Skin of body (tissue), 1 donor: ENCODE measurements at regions not wholly inside any gene's neighbourhood (a gene's known extent, or its start where the extent isn't known, plus 50 kb on each side); places are given as distances from the start of the nearest gene placed in this dataset.

Experiments used
- DNase-seq: peaks from one replicate; lab custom pipeline; 2025; lab: John Stamatoyannopoulos, UW

- DNase-seq = no peak
Observed at GRCh38 chr7:45980181-45980905, 59.3 kb upstream of the IGFBP3 start.

GRCh38 chr7:45979275-45980180 lies 58.5 kb upstream of the IGFBP3 start:
- DNase-seq = no peak

GRCh38 chr7:45978731-45979211 lies 57.7 kb upstream of the IGFBP3 start:
- no peak for DNase-seq

GRCh38 chr7:45978010-45978681 lies 57.1 kb upstream of the IGFBP3 start:
- no peak for DNase-seq

GRCh38 chr7:45977256-45977780 lies 56.2 kb upstream of the IGFBP3 start:
- DNase-seq = no peak

- DNase-seq = no peak
Observed at GRCh38 chr7:45976485-45976856, 55.4 kb upstream of the IGFBP3 start.

GRCh38 chr7:45975847-45976484 lies 54.9 kb upstream of the IGFBP3 start:
- DNase-seq = no peak

- no peak for DNase-seq
Observed at GRCh38 chr7:45975367-45975766, 54.3 kb upstream of the IGFBP3 start.

- no peak for DNase-seq
Observed at GRCh38 chr7:45974540-45975360, 53.7 kb upstream of the IGFBP3 start.

- no peak for DNase-seq
Observed at GRCh38 chr7:45973725-45974532, 52.9 kb upstream of the IGFBP3 start.

- no peak for DNase-seq
Observed at GRCh38 chr7:45972629-45973312, 51.7 kb upstream of the IGFBP3 start.

GRCh38 chr7:45971661-45972175 lies 50.6 kb upstream of the IGFBP3 start:
- no peak for DNase-seq

GRCh38 chr7:45971171-45971570 lies 50.1 kb upstream of the IGFBP3 start:
- DNase-seq = no peak
